HL-60 (cell line): ENCODE measurements at regions not wholly inside any gene's neighbourhood (a gene's known extent, or its start where the extent isn't known, plus 50 kb on each side); places are given as distances from the start of the nearest gene placed in this dataset.

ENCODE experiments used
- DNase-seq, 2 experiments: peaks; one replicate each; pipeline ENCODE4 v3.0.0-alpha.2; 2010 to 2020; ENCODE audit warnings: low read depth in 1 of 2, low spot score in 1 of 2
- H3K27ac ChIP-seq: fragments of 250-450 bp; sonication (Bioruptor Pico); replicated peaks from 2 replicates; pipeline ENCODE4 v1.5.1; 2020; ENCODE audit warnings: mild to moderate bottlenecking, moderate library complexity
- H3K27me3 ChIP-seq: fragments of 250-450 bp; sonication (Bioruptor Pico); 2 replicates; pipeline ENCODE4 v1.5.1; 2021; ENCODE audit warnings: mild to moderate bottlenecking, moderate library complexity; ENCODE audit not compliant: insufficient read depth, poor library complexity, severe bottlenecking
- H3K4me3 ChIP-seq: replicated peaks from 2 replicates; pipeline ENCODE4 v1.5.1; 2011; ENCODE audit warnings: mild to moderate bottlenecking, control low read depth, low read length; ENCODE audit not compliant: insufficient read depth
- CTCF ChIP-seq: IDR thresholded peaks from one replicate; pipeline ENCODE4 v1.5.1; 2011; ENCODE audit warnings: low read length, control low read depth, inconsistent platforms; ENCODE audit not compliant: insufficient read depth
- GABPA ChIP-seq: IDR thresholded peaks from 2 replicates; pipeline ENCODE4 v1.6.1; 2012; ENCODE audit warnings: low read depth
- POLR2AphosphoS5 ChIP-seq: IDR thresholded peaks from 2 replicates; pipeline ENCODE4 v1.6.1; 2012; ENCODE audit warnings: low read depth
- REST ChIP-seq: IDR thresholded peaks from 2 replicates; pipeline ENCODE4 v1.6.1; 2012; ENCODE audit warnings: low read depth; ENCODE audit not compliant: insufficient replicate concordance
- SPI1 ChIP-seq: IDR thresholded peaks from 2 replicates; pipeline ENCODE4 v1.6.1; 2012; ENCODE audit warnings: low read depth, mild to moderate bottlenecking, borderline replicate concordance

GRCh38 chr6:50970908-50971307 is 152.2 kb downstream of the TFAP2B start:
- no peak overlapping the region for H3K27ac ChIP-seq

GRCh38 chr6:50973464-50973863 is 154.8 kb downstream of the TFAP2B start:
- no peak overlapping the region for H3K4me3 ChIP-seq
- no peak for DNase-seq
- no peak for TF ChIP-seq CTCF
- no peak for TF ChIP-seq SPI1
- TF ChIP-seq REST, result no peak
- TF ChIP-seq POLR2AphosphoS5, result no peak
- no peak for TF ChIP-seq GABPA
- H3K27ac ChIP-seq, result no peak overlapping the region
- no peaks in the 10 kb centered on the region for H3K27me3 ChIP-seq

More at GRCh38 chr6:50970908-50971307, 152.2 kb downstream of the TFAP2B start:
- TF ChIP-seq GABPA, result no peak
- TF ChIP-seq CTCF, result no peak
- no peak for TF ChIP-seq REST
- TF ChIP-seq POLR2AphosphoS5, result no peak
- TF ChIP-seq SPI1, result no peak
- H3K27me3 ChIP-seq, result no peaks in the 10 kb centered on the region
- no peak for DNase-seq
- no peak overlapping the region for H3K4me3 ChIP-seq

- Histone ChIP-seq H3K4me3 (no peak overlapping the region), H3K27ac (no peak overlapping the region), H3K27me3 (no peaks in the 10 kb centered on the region)
- DNase-seq, result no peak
- no peak for TF ChIP-seq SPI1
- no peak for TF ChIP-seq CTCF
- TF ChIP-seq GABPA, result no peak
- no peak for TF ChIP-seq REST
- no peak for TF ChIP-seq POLR2AphosphoS5
Measured at GRCh38 chr6:50974319-50974718, 155.6 kb downstream of the TFAP2B start.
